ENCODE measurements at regions not wholly inside any gene's neighbourhood (a gene's known extent, or its start where the extent isn't known, plus 50 kb on each side); places are given as distances from the start of the nearest gene placed in this dataset.

GRCh38 chr18:50458796-50459195, 84.0 kb downstream of the SKA1 start (continued):
- TF ChIP-seq CREB5 (CRISPR knock-in tag; IDR thresholded peaks at IDR 0.05; ENCODE audit: low read depth) (no peak), CSDC2 (CRISPR knock-in tag; IDR thresholded peaks at IDR 0.05) (no peak), TSHZ2 (CRISPR knock-in tag; IDR thresholded peaks at IDR 0.05) (no peak), SNAI2 (CRISPR knock-in tag; IDR thresholded peaks at IDR 0.05) (no peak), ESRRG (CRISPR knock-in tag; IDR thresholded peaks at IDR 0.05) (no peak)

GRCh38 chr18:50460062-50460461, 85.2 kb downstream of the SKA1 start:
- TF ChIP-seq POU6F1 (CRISPR knock-in tag; IDR thresholded peaks at IDR 0.05; ENCODE audit: borderline replicate concordance, low read depth) (no peak), ZC3H10 (CRISPR knock-in tag; IDR thresholded peaks at IDR 0.05) (no peak), ISL1 (CRISPR knock-in tag; IDR thresholded peaks at IDR 0.05) (no peak), ARNTL (CRISPR knock-in tag; IDR thresholded peaks at IDR 0.05; ENCODE audit: borderline replicate concordance, low read depth) (no peak), OSR1 (CRISPR knock-in tag; IDR thresholded peaks at IDR 0.05) (no peak), BACH2 (CRISPR knock-in tag; IDR thresholded peaks at IDR 0.05; ENCODE audit: borderline replicate concordance) (no peak), TSHZ2 (CRISPR knock-in tag; IDR thresholded peaks at IDR 0.05) (no peak), ZNF70 (CRISPR knock-in tag; IDR thresholded peaks at IDR 0.05) (no peak)

GRCh38 chr18:50460716-50461115, 85.9 kb downstream of the SKA1 start:
- TF ChIP-seq ARNTL (CRISPR knock-in tag; IDR thresholded peaks at IDR 0.05; ENCODE audit: borderline replicate concordance, low read depth) (no peak), TCF4 (CRISPR knock-in tag; IDR thresholded peaks at IDR 0.05; ENCODE audit: borderline replicate concordance) (no peak), ZNF565 (CRISPR knock-in tag; conservative IDR thresholded peaks at IDR 0.05; ENCODE audit: low read depth) (no peak), CSDC2 (CRISPR knock-in tag; IDR thresholded peaks at IDR 0.05) (no peak), CREB5 (CRISPR knock-in tag; IDR thresholded peaks at IDR 0.05; ENCODE audit: low read depth) (no peak), ZNF8 (CRISPR knock-in tag; IDR thresholded peaks at IDR 0.05) (no peak)
- ATAC-seq: no peak

More at GRCh38 chr18:50460062-50460461, 85.2 kb downstream of the SKA1 start:
- no peak for ATAC-seq

- TF ChIP-seq ZFP3 (CRISPR knock-in tag; IDR thresholded peaks at IDR 0.05): no peak
- no peak for TF ChIP-seq BACH2 (CRISPR knock-in tag; IDR thresholded peaks at IDR 0.05; ENCODE audit: borderline replicate concordance)
- TF ChIP-seq SNAI2 (CRISPR knock-in tag; IDR thresholded peaks at IDR 0.05): no peak
- no peak for ATAC-seq
These were observed 86.4 kb downstream of the SKA1 start for GRCh38 chr18:50461251-50461650.
